Stimulated activated CD4-positive, alpha-beta T cell treated with anti-CD3 and anti-CD28 coated beads, Interleukin-2, amount 100 ng/mL, for 24 hours (primary cell): ENCODE measurements at regions not wholly inside any gene's neighbourhood (a gene's known extent, or its start where the extent isn't known, plus 50 kb on each side); places are given as distances from the start of the nearest gene placed in this dataset.

Source experiments
- DNase-seq, 2 donors: peaks; one replicate each; pipeline ENCODE4 v3.0.0-alpha.2; 2020

- DNase-seq, result no peak
Observed at GRCh38 chr11:91742155-91742554, 482.5 kb upstream of the FAT3 start.

DNA sequence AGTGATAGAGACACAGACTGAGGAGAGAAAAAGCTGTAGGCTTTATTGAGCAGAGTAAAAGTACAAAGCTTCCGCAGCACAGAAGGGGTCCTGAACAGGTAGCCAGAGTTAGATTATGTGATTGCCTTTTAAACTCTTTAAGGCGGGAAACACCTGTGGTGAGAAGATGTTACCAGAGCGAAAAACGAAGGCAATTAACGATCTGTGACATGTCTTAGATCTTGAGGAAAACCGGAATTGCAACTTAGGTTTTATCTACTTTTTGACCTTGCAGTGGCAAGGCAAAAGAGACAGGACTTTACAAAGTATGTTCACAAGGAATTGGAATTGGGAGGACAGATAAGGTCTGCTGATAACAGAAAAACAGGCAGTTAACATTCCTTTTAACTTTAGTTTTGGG lies 493.6 kb upstream of the FAT3 start:
- DNase-seq, result no peak

DNA sequence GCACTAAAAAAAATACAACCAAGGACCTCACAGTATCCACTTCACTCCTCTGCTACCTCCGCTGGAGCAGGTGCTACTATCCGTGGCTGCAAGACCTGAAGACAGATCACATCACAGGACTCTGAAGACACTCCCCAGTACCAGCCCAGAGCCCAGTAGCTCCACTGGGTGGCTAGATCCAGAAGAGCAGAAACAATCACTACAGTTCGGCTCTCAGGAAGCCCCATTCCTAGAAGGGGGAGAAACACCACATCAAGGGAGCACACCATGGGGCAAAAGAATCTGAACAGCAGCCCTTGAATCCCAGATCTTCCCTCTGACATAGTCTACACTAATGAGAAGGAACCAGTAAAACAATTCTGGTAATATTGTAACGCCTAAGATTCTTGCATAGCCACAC lies 494.0 kb upstream of the FAT3 start:
- DNase-seq, result no peak

DNA sequence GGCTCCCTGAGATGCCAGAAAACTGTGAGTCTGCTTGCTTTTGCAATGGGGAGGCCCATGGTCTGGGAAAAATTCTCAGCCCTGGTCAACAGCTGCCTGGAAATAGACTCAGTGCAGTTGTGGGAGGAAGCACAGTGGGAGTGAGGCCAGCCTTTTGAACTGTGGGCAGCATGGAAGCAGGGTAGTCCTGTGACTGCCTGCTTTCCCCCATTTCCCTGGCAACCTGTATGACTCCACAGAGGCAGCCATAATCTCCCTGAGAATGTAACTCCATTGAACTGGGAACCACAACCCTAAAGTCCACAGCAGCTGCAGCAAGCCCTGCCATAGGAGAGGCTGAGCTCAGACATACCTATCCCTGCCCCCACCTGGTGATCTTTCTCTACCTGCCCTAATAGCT lies 494.6 kb upstream of the FAT3 start:
- DNase-seq, result no peak

- DNase-seq, result no peak
Observed at GRCh38 chr11:91717169-91717568, 507.4 kb upstream of the FAT3 start.

GRCh38 chr11:91707652-91708482 lies 516.8 kb upstream of the FAT3 start:
- DNase-seq, result no peak

DNA sequence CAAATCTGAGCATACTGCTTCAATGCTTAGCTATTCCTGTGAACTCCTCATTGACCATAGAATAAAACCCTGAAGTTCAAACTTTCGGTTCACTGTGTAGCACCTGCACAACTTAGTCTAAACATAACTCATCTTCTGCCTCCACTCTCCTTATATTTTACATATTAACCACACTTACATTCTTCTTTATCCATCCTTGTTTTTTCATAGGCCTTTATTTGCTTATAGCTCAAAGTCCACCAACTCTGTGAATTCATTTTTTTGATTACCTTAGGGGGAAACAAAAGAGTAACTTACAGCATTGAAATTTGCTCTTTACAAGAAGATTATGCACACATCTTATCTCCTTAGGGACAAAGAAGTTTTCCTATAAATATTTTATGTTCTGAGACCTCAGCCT lies 521.6 kb upstream of the FAT3 start:
- no peak for DNase-seq

- DNase-seq, result no peak
Observed at GRCh38 chr11:91700854-91701253, 523.8 kb upstream of the FAT3 start.

DNA sequence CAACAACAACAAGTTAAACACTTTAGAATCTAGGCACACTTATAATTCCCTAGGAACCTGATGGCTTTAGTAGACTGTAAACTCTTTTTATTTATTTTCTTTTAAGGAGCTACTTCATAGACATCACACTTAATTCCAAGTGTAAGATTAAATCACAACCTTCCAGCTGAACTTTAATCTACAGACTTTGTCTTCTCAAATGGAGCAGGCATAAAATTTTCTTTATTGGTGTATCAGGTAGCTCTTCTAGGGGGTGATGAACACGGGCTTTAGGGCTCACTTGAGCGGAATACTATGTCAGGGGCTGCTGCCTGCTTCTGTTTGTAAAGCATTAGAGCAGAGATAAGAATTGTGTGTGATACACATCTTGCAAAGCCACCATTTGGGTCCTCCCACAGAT lies 525.8 kb upstream of the FAT3 start:
- no peak for DNase-seq

DNA sequence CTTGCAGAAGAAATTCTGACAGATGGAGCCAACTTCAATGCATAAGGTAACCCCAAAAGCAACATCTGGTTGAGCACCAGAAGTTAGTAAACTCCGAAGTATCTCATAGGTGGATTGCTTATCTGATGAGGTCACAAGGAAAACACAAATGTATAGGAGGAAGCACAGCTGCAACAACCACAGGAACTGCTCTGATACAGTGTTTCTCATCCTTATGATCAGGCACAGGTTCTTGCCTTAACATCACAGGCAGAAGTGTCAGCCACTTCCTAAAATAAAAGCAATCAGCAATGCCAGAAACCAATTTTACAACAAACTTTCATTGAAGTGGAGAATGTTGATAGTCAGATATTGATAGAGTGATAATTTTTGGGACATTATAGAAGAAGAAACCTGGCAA lies 530.3 kb upstream of the FAT3 start:
- no peak for DNase-seq

GRCh38 chr11:91691872-91692271 lies 532.7 kb upstream of the FAT3 start:
- DNase-seq, result no peak

- DNase-seq, result no peak
Observed at GRCh38 chr11:91688672-91689071, 535.9 kb upstream of the FAT3 start.

- no peak for DNase-seq
Observed at GRCh38 chr11:91686700-91687099, 537.9 kb upstream of the FAT3 start.

GRCh38 chr11:91686281-91686680 lies 538.3 kb upstream of the FAT3 start:
- DNase-seq, result no peak

DNA sequence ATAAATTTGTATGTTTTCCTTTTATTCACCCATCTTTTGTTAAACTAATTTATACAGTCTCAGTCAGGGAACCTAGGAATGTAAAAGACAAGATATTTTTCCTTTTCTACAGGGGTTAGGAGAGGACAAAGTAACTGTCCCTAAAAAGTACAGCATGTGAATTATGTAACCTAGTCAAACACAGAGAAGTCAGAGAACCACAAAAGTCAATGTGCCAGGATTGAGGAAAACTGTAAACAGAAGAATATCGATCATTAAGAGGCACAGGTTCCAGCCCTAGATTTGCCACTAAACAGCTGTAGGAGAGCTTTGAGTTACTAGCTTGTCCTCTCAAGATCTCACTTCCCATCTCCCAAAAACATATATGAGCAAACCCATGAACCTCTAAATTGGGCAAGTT lies 550.9 kb upstream of the FAT3 start:
- DNase-seq, result no peak

- DNase-seq, result no peak
Observed at GRCh38 chr11:91664521-91664920, 560.1 kb upstream of the FAT3 start.

GRCh38 chr11:91660036-91660435 lies 564.6 kb upstream of the FAT3 start:
- no peak for DNase-seq

- DNase-seq, result no peak
Observed at GRCh38 chr11:91654686-91655085, 569.9 kb upstream of the FAT3 start.

- no peak for DNase-seq
Observed at GRCh38 chr11:91653079-91653754, 571.4 kb upstream of the FAT3 start.

- no peak for DNase-seq
Observed at GRCh38 chr11:91650802-91651201, 573.8 kb upstream of the FAT3 start.

- no peak for DNase-seq
Observed at GRCh38 chr11:91641153-91641552, 583.5 kb upstream of the FAT3 start.

GRCh38 chr11:91639359-91639758 lies 585.3 kb upstream of the FAT3 start:
- DNase-seq, result no peak

DNA sequence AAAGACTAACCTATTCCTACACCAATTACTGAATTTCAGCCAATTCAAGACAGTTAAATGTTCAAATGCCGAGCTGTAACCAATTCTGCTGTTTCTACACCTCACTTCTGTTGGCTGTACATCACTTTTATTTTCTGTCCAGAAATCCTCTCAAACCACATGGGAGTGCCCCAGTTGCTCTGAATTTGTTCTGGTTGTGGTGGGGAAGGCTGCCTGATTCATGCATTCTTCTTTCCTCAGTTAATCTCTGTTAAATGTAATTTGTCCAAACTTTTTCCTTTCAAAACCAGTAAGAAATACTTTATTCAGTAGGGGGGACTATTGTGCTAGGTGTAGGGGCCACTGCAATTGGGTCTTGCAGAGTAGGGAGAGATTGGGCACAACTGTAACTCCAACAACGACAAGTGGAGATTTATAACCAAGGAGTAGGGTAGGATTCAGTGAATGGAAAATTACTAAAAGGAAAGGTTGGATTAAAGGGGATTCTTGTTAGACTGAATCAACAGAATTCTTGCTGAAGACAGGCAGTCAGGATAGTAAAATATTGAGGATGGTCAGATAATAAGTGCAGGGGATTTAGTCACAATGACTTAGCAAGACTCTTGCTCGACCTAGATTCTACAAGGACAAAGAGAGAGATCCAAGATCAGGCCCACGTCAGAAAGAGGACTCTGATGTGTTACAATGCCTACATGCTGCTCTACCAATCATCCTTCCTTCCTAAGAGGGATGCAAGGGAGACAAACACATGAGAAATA lies 593.5 kb upstream of the FAT3 start:
- no peak for DNase-seq

DNA sequence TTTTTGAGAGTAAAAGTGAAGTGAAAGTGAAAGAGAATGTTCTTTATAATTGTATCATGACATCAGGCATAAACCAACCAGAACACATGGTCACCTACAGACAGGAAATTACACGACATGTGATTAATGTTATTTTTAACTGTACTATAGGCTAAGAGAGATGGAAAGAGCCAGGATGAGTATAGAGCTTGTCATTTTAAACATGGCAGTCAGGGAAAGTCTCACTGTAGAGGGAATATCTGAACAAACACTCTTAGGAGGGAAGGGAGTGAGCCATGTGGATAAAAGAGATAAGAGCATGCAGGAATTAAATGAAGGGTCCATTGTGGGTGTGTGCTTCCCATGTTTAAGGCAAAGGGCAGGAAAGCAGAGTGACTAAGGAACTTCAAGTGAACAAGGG lies 599.1 kb upstream of the FAT3 start:
- no peak for DNase-seq
